Uterus (tissue), 3 donors: ENCODE measurements at regions not wholly inside any gene's neighbourhood (a gene's known extent, or its start where the extent isn't known, plus 50 kb on each side); places are given as distances from the start of the nearest gene placed in this dataset.

Source experiments
- DNase-seq, 2 donors: peaks; one replicate each; pipeline ENCODE4 v3.0.0-alpha.2; 2019 to 2020
- H3K27ac ChIP-seq, 2 donors: fragments of 200-600 bp; sonication (generic); 1 replicate in 1 of 2; 2 replicates in 1 of 2; pipeline ENCODE4 v1.5.1; 2016 to 2018
- H3K27me3 ChIP-seq, 2 donors: fragments of 200-600 bp; sonication (generic); one replicate each; pipeline ENCODE4 v1.5.1; 2018 to 2019; ENCODE audit warnings: control low read depth in 1 of 2
- H3K36me3 ChIP-seq, 2 donors: fragments of 200-600 bp; sonication (generic); one replicate each; pipeline ENCODE4 v1.5.1; 2019; ENCODE audit warnings: control low read depth in 1 of 2
- H3K4me1 ChIP-seq, 2 donors: fragments of 200-600 bp; sonication (generic); one replicate each; pipeline ENCODE4 v1.5.1; 2018 to 2019; ENCODE audit warnings: control low read depth in 1 of 2
- H3K4me3 ChIP-seq, 2 donors: fragments of 200-600 bp; sonication (generic); 1 replicate in 1 of 2; 2 replicates in 1 of 2; pipeline ENCODE4 v1.5.1; 2018 to 2019; ENCODE audit warnings: mild to moderate bottlenecking in 1 of 2
- H3K9me3 ChIP-seq, 2 donors: fragments of 200-600 bp; sonication (generic); one replicate each; pipeline ENCODE4 v1.5.1; 2019; ENCODE audit warnings: control low read depth in 1 of 2
- POLR2A ChIP-seq, 2 donors: fragments of 450-650 bp; IDR thresholded peaks; one replicate each; pipeline ENCODE4 v1.6.1; 2016; ENCODE audit warnings: antibody characterized with exemption in 2 of 2, mild to moderate bottlenecking in 1 of 2, moderate library complexity in 1 of 2
- intact Hi-C: fragments of 100-400 bp; cut with DNase I; formaldehyde crosslinking; loops from one replicate; pipeline ENCODE4 v1.15.1; 2023; ENCODE audit warnings: low total_unique reads
- TF ChIP-seq, protein P1 (sequence below), 4 experiments: fragments of 200-600 bp in 2 of 4; fragments of 450-650 bp in 2 of 4; sonication (generic) in 2 of 4; IDR thresholded peaks; one replicate each; pipeline ENCODE4 v1.5.1; 2016 to 2019; ENCODE audit warnings: antibody characterized with exemption in 4 of 4, mild to moderate bottlenecking in 2 of 4, moderate library complexity in 1 of 4
- donor health status: DM: yes; HTN: yes; CAD: no.

DNA sequence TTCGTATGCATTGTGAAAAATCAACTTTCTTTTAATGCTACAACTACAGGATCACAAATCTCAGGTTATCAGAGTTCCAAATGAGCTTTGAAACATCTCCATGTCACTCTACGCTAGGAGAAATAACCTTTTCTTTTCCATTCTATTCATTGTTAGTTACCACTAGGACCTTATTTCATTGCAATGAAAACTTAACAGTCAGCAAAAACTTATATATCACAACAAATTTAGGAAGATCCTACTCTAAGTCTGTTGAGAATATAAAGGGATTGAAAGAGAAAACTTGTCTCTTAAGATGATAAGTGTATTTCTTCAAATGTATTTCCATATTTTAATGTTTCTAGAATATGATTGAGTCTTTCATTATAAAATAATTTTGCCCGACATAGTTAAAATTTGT is 539.1 kb downstream of the TMTC2 start:
- H3K4me3 ChIP-seq, result no peak overlapping the region
- H3K9me3 ChIP-seq, result no peaks in the 10 kb centered on the region
- intact Hi-C loops, result no loop called here
- H3K27ac ChIP-seq, result no peak overlapping the region
- TF ChIP-seq POLR2A (IDR thresholded peaks at IDR 0.05), result no peak
- TF ChIP-seq, protein P1, sequence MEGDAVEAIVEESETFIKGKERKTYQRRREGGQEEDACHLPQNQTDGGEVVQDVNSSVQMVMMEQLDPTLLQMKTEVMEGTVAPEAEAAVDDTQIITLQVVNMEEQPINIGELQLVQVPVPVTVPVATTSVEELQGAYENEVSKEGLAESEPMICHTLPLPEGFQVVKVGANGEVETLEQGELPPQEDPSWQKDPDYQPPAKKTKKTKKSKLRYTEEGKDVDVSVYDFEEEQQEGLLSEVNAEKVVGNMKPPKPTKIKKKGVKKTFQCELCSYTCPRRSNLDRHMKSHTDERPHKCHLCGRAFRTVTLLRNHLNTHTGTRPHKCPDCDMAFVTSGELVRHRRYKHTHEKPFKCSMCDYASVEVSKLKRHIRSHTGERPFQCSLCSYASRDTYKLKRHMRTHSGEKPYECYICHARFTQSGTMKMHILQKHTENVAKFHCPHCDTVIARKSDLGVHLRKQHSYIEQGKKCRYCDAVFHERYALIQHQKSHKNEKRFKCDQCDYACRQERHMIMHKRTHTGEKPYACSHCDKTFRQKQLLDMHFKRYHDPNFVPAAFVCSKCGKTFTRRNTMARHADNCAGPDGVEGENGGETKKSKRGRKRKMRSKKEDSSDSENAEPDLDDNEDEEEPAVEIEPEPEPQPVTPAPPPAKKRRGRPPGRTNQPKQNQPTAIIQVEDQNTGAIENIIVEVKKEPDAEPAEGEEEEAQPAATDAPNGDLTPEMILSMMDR (IDR thresholded peaks at IDR 0.05), result no peak
- H3K27me3 ChIP-seq, result no peaks in the 10 kb centered on the region
- DNase-seq, result no peak
- no peaks in the 10 kb centered on the region for H3K36me3 ChIP-seq
- H3K4me1 ChIP-seq, result no peaks in the 10 kb centered on the region

DNA sequence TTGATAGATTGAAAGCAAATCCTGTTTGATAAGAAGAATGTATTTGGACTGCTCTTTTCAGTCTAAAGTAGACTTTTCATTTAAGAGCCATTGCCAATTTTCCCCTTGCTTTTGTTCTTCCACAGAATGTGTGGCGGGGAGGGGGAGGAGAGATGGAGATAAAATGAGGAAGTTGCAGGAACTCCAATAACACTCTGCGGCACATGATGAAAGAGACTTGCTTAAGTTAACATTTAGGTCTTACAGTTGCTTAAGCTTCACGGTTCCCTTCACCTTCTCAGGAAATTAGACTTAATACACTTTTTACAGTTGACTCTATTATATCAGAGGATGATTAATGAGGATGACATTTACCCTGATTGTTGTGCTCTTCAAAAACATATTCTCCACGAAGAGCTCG is 537.3 kb downstream of the TMTC2 start:
- intact Hi-C loops, result no loop called here
- Histone ChIP-seq H3K36me3 (no peaks in the 10 kb centered on the region), H3K4me3 (no peak overlapping the region), H3K27ac (no peak overlapping the region), H3K4me1 (no peaks in the 10 kb centered on the region), H3K9me3 (no peaks in the 10 kb centered on the region), H3K27me3 (no peaks in the 10 kb centered on the region)
- TF ChIP-seq POLR2A (IDR thresholded peaks at IDR 0.05), result no peak
- TF ChIP-seq, protein P1 (IDR thresholded peaks at IDR 0.05), result no peak
- DNase-seq, result no peak

DNA sequence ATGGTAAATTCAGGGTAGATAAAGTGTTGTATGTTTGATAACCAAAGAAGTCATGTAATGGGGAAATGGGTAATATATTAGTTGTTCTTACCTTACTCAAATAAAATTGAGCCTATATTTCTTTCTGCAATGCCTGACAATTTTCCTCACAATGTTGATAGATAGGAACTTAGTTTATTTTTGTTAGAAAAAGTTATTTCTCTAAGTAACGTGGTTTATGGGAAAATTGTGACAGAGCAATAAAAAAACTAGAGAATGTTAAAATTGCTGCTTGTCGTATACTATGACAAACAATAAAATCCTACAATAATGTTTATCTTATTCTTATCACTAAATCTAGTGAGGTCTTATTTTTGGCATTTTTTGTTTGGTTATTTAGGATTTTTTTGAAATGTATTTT is 534.1 kb downstream of the TMTC2 start:
- Histone ChIP-seq H3K27me3 (no peaks in the 10 kb centered on the region), H3K4me3 (no peak overlapping the region), H3K36me3 (no peaks in the 10 kb centered on the region), H3K27ac (no peak overlapping the region), H3K4me1 (no peaks in the 10 kb centered on the region), H3K9me3 (no peaks in the 10 kb centered on the region)
- TF ChIP-seq, protein P1 (IDR thresholded peaks at IDR 0.05), result no peak
- TF ChIP-seq POLR2A (IDR thresholded peaks at IDR 0.05), result no peak
- no peak for DNase-seq
- intact Hi-C loops, result no loop called here

DNA sequence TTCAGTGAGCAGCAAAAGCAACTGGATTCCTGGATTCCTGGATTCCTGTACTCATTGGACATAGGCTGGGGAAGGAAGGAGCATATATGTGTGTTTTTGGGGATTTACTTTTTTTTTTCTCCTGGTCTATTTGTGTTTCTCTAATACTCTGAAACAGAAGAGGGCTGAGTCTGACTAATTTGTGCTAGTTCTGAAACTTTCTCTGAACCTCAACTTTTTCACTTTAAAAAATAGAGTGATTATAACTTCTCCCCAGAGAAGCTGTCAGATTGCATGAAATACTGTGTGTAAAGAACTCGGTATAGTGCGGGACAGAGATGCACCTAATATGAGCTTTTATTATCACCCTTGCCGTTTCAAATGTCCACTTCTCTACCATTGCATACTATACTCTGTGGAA is 529.5 kb downstream of the TMTC2 start:
- H3K9me3 ChIP-seq, result no peaks in the 10 kb centered on the region
- no peaks in the 10 kb centered on the region for H3K36me3 ChIP-seq
- TF ChIP-seq, protein P1 (IDR thresholded peaks at IDR 0.05), result no peak
- TF ChIP-seq POLR2A (IDR thresholded peaks at IDR 0.05), result no peak
- H3K27me3 ChIP-seq, result no peaks in the 10 kb centered on the region
- no peaks in the 10 kb centered on the region for H3K4me1 ChIP-seq
- intact Hi-C loops, result no loop called here
- DNase-seq, result no peak
- no peak overlapping the region for H3K4me3 ChIP-seq
- no peak overlapping the region for H3K27ac ChIP-seq

DNA sequence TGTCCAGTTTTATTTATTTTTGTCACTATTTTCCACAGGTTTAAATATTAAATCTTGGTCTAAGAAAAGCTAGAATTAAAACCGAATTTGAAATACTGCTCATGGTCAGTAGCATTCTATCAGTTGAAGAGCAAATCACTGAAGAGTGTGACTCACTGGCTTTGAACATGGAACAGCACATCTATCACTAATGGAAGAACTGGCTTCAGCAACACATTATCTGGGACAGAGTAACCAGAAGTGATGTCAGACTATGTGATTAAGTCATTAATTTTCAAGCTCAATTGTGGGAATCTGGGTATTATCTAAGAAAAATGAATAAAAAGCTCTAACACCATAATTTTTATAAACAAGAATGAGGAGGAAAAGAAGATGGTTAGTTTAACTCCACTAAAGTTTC is 527.5 kb downstream of the TMTC2 start:
- intact Hi-C loops, result no loop called here
- no peaks in the 10 kb centered on the region for H3K36me3 ChIP-seq
- no peaks in the 10 kb centered on the region for H3K27me3 ChIP-seq
- no peaks in the 10 kb centered on the region for H3K4me1 ChIP-seq
- DNase-seq, result no peak
- no peak for TF ChIP-seq POLR2A (IDR thresholded peaks at IDR 0.05)
- TF ChIP-seq, protein P1 (IDR thresholded peaks at IDR 0.05), result no peak
- no peaks in the 10 kb centered on the region for H3K9me3 ChIP-seq
- H3K4me3 ChIP-seq, result no peak overlapping the region
- H3K27ac ChIP-seq, result no peak overlapping the region
